Fibroblast of skin of back (primary cell): ENCODE measurements at regions not wholly inside any gene's neighbourhood (a gene's known extent, or its start where the extent isn't known, plus 50 kb on each side); places are given as distances from the start of the nearest gene placed in this dataset.
A peak's percentile ranks its signal among the peaks of the same experiment; 100 is the strongest.
"Not testable (repeated sequence)": the region's sequence is repeated elsewhere in the genome, so short reads cannot be mapped to it uniquely, and the experiment has no call there.

Experiments used
- DNase-seq: peaks from one replicate; pipeline ENCODE4 v3.0.0-alpha.2; 2013

DNA sequence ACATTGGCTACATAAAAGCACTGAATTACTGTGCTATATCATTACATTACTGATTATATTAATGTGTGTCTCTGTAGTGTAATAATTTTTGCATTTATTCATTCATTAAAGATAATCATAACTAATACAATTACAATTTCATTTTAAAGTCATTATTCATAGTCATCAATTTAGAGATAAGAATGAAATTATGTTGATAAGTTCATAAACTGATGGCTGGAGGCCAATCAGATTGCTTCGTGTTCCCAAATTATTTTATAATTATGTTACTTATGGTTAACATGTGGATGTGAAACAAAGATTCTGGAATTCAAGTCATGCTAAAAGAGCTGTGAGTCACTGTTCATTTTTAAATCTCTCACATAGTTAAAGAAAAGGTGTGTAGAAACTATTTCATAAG lies 223.4 kb upstream of the HAND2 start:
- DNase-seq: no peak

- DNase-seq: peak; percentile 7
Measured at GRCh38 chr4:173752610-173753230, 222.7 kb upstream of the HAND2 start.

DNA sequence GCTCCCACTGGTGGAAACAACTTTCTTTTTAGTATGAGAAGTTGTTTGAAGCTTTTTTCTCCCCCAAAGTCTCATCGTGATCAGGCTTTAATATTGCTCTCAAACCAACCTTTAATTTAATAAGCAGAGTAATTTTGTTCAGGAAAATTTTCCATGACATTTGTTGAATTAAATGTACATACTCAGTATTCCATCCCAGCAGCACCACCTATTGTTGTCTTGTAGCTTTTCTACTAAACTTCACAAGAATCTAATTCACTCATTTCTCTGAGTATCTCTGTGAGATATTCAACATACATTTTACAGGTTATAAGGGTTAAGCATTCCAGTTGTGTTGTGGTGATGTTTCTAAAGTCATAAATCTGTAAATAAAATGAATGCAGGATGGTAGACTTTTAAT lies 218.3 kb upstream of the HAND2 start:
- no peak for DNase-seq

GRCh38 chr4:173747537-173748257 lies 217.7 kb upstream of the HAND2 start:
- DNase-seq: no peak

GRCh38 chr4:173746424-173746823 lies 216.4 kb upstream of the HAND2 start:
- DNase-seq: no peak

GRCh38 chr4:173745765-173746164 lies 215.7 kb upstream of the HAND2 start:
- DNase-seq: no peak

- DNase-seq: no peak
Measured at GRCh38 chr4:173736840-173737239, 206.8 kb upstream of the HAND2 start.

DNA sequence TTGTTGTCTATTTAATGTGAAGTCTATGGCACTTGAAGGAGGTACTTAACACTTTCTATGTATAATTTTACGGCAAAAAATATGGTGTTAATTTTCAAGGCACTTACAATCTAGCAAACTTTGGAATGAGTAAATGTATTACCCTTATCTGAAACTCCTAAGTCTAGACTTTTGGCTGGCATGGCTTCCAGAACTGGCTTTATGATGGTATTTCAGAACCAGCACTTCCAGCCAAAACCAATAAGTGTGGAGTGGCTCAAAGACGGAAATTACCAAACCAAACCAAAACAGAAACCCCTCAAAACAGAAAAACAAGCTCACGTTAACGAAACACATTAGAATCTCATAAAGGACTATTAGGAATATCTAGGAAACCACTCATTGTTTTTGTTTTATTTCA lies 205.6 kb upstream of the HAND2 start:
- no peak for DNase-seq

DNA sequence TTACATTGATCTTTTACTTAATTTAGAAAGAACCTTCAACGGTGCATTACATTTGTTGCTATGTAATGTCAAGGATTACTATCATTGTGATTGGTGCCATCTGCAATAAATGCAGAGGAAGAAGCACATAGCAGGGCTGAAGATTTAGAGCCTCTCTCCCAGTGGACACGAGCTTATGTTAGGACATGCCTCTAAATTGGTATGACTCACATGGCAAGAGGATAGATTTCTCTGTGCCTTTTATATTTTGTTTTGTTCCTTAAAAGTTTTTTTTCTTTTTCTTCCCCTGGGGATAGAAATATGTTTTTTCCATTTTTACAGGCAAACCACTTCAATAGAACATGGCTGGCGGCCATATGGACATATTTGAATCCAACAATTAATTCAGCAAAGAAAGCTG lies 205.0 kb upstream of the HAND2 start:
- DNase-seq: peak; percentile 27

DNA sequence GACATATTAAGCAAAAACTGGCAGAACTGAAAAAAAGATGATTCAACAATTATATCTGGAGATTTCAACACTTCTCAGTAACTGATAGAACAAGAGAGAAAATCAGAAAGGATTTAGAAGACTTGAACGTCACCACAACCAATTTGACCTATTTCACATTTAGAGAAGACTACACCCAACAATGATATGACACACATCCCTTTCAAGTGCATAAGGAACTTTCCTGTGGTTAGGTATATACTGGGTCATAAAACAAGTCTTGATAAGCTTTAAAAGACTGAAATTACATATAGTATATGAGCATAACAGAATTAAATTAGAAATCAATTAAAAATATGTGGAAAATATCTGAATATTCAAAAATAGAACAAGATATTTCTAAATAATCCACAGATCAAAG lies 201.2 kb upstream of the HAND2 start:
- no peak for DNase-seq

GRCh38 chr4:173722075-173722474 lies 192.0 kb upstream of the HAND2 start:
- DNase-seq: no peak

GRCh38 chr4:173718504-173718903 lies 188.5 kb upstream of the HAND2 start:
- not testable (repeated sequence) for DNase-seq

- DNase-seq: no peak
Measured at GRCh38 chr4:173717581-173717980, 187.6 kb upstream of the HAND2 start.

GRCh38 chr4:173714456-173714855 lies 184.4 kb upstream of the HAND2 start:
- no peak for DNase-seq

DNA sequence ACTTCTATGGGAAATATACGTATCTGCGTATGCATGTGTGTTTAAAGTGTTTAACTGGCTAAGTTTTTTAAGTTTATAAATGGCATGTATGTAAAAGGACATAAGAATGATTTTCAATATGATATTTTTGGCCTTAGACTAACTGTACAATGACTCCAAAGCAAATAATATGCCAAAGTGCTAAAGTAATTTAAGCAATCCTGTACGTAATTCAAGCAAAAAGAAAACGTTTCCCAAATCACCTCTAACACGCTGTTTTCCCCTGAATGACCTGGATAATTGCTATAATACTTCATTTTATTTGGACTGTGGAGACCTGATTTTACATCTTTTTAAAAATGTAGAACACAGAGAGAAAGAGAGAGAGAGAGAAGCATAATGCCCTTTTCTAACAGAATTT lies 183.0 kb upstream of the HAND2 start:
- DNase-seq: no peak

GRCh38 chr4:173707658-173708419 lies 177.8 kb upstream of the HAND2 start:
- no peak for DNase-seq

DNA sequence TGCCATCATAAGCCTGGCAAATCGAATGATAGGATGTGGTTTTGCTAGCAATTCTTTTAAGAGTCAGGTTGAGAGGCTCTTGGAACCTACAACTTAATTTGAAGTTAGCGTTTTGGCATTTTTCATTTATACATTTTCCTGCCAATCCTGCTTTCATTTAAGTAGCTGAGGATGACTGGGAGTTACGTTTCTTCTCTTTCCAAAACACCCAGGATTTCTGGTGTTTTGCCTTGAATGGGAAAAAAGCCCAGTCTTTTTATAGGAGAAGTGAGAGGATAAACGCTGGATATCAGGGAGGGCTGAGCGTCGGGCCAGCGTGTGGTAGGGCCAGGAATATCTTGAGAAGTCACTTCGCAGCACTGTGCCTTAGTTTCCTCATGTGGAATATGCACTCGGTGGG lies 174.2 kb upstream of the HAND2 start:
- no peak for DNase-seq

GRCh38 chr4:173703021-173703420 lies 173.0 kb upstream of the HAND2 start:
- no peak for DNase-seq

GRCh38 chr4:173700650-173701049 lies 170.6 kb upstream of the HAND2 start:
- DNase-seq: no peak

DNA sequence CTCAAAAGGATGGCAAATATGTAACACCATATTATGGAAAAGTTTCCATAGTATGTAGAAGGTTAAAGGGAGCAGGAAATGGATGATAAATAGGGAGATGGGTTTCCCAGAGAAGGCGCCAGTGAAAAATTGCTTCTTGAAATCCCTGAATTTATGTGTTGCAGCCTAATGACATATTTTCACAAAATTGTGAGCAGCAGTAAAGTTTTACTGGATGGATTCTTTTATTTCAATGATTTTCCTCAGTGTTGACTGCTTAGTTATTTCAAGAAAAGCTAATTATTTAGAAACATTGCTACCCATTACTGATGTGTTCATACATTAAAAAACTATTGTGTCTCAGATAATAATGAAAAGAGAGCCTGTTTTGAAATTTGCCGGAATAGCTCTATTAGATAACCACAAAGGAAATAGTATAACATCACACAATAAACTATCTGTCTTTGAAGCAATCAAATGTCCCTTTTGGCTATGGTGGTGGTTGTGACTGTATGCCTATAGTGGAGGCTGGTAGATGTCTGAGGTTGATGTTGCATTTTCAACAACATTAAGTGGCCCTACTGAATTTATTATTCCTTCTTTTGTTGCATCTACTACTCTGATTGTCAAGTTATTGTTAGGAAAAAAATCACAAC lies 169.9 kb upstream of the HAND2 start:
- no peak for DNase-seq

DNA sequence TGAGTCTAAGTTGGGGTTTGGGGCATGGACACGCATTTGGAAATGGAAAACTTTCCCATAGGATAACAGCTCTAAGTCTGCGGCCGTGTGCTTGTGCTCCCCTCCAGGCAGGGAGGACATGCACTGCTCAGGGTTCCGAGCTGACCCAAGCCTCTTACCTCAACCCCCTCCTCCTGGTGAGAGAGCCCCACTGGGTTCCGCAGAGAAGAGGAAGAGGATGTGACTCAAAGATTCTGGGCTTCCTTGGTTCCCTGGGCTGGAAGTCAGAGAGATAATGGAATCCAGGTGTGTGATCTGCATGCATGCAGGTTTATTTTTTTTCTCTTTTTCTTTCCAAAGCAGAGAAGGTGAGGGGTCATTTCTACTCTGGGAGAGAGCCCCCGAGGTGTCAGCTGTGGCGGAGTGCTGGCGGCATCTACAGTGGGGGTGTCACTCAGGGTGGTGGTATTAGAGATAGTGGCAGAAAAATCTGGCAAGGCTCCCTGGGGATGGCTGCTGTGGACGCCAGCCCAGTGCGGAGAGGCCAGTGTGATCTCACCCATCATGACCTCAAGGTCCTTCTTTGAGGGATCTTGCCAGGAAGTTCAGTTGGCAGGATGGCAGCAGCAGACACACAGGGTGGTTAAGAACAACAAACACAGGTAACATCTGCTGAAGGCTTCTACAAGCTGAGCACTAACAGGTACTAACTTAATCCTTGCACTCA lies 168.7 kb upstream of the HAND2 start:
- DNase-seq: no peak

DNA sequence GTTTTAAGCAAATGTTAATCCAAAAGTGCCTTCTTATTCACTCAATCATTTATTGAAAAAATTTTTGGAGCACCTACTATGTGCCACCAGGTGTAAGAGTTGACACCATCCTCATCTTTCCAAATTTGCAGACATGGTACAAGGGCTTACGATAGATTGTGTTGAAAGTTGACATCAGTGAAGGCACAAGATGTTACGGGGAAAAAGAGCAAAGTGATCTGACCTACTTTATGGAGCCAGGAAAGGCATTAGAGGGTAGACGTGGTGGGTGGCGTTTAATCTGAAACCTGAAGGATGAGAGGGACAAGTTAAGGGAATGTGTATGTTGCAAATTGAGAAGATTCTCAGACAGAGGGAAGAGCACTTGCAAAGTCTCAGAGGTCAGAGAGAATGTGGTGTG lies 167.8 kb upstream of the HAND2 start:
- no peak for DNase-seq

GRCh38 chr4:173696551-173696950 lies 166.5 kb upstream of the HAND2 start:
- DNase-seq: no peak
